Pancreas (tissue), 10 donors: ENCODE measurements at regions not wholly inside any gene's neighbourhood (a gene's known extent, or its start where the extent isn't known, plus 50 kb on each side); places are given as distances from the start of the nearest gene placed in this dataset.

ENCODE experiments used
- ATAC-seq, 4 donors: fragments of 200-7000 bp; cut with Tn5 transposase; one replicate each; pipeline versions ENCODE4 v1.8.0 to v1.9.1; 2020; ENCODE audit warnings: mild to moderate bottlenecking in 4 of 4, moderate library complexity in 4 of 4
- DNase-seq, 6 donors: peaks; one replicate each; pipeline ENCODE4 v3.0.0-alpha.2; 2020
- FAIRE-seq: peaks from 2 replicates; lab custom pipeline; 2012; peaks lifted over from hg19 to GRCh38; lab: Jason Lieb, UNC
- H3K27ac ChIP-seq, 4 donors: fragments of 200-600 bp; sonication (generic); 1 replicate in 3 of 4; 2 replicates in 1 of 4; pipeline versions ENCODE4 v1.5.0 to v1.8.0; 2020
- H3K27me3 ChIP-seq, 4 donors: fragments of 200-600 bp; one replicate each; pipeline ENCODE4 v1.8.0; 2021
- H3K36me3 ChIP-seq, 3 donors: fragments of 200-600 bp; sonication (generic) in 1 of 3; one replicate each; pipeline versions ENCODE4 v1.5.0 to v1.8.0; 2020 to 2021
- H3K4me1 ChIP-seq, 3 donors: fragments of 200-600 bp; one replicate each; pipeline ENCODE4 v1.8.0; 2021
- H3K4me3 ChIP-seq, 4 donors: fragments of 200-600 bp; sonication (generic) in 2 of 4; one replicate each; pipeline versions ENCODE4 v1.5.0 to v1.8.0; 2020 to 2021
- H3K9me3 ChIP-seq, 4 donors: fragments of 200-600 bp; one replicate each; pipeline ENCODE4 v1.8.0; 2021
- WGBS, 2 donors: extraction: QIAGEN DNeasy Blood & Tissue Kit; methylation state at CpG; one replicate each; pipeline ENCODE4 v1.1.7; 2013; 5-methylcytosine and 5-hydroxymethylcytosine counted together
- intact Hi-C, 3 donors: fragments of 100-400 bp; cut with DNase I; formaldehyde crosslinking; loops; one replicate each; pipeline versions ENCODE4 v1.11.1 to v1.14.2; 2022
- TF ChIP-seq, protein P1 (sequence below), 4 donors: fragments of 200-600 bp; sonication (generic) in 3 of 4; IDR thresholded peaks; one replicate each; pipeline versions ENCODE4 v1.5.0 to v1.8.0; 2021; ENCODE audit warnings: antibody characterized with exemption in 4 of 4
- donor health status: healthy with polysubstance abuse.
- donor health status: DM: no; HTN: no; CAD: no; lungs with moderate emphysema.
- donor health status: DM: no; HTN: no; CAD: no.
- donor health status: control.
- donor health status: control.
- donor health status: Bipolar disorder and iron deficiency.
- donor health status: DM: yes; HTN: yes; CAD: no.
- donor health status: DM: no; HTN: no; CAD: no.
- donor health status: DM: no; HTN: no; CAD: no.
- donor health status: DM: yes; HTN: yes; CAD: no.

- Histone ChIP-seq H3K27me3 (peaks cover 0 to 2% (median 0%) of the 10 kb centered on the region in 4 donors), H3K36me3 (no peaks in the 10 kb centered on the region), H3K27ac (no peak overlapping the region), H3K4me1 (no peaks in the 10 kb centered on the region), H3K9me3 (no peaks in the 10 kb centered on the region), H3K4me3 (no peak overlapping the region)
- TF ChIP-seq, protein P1, sequence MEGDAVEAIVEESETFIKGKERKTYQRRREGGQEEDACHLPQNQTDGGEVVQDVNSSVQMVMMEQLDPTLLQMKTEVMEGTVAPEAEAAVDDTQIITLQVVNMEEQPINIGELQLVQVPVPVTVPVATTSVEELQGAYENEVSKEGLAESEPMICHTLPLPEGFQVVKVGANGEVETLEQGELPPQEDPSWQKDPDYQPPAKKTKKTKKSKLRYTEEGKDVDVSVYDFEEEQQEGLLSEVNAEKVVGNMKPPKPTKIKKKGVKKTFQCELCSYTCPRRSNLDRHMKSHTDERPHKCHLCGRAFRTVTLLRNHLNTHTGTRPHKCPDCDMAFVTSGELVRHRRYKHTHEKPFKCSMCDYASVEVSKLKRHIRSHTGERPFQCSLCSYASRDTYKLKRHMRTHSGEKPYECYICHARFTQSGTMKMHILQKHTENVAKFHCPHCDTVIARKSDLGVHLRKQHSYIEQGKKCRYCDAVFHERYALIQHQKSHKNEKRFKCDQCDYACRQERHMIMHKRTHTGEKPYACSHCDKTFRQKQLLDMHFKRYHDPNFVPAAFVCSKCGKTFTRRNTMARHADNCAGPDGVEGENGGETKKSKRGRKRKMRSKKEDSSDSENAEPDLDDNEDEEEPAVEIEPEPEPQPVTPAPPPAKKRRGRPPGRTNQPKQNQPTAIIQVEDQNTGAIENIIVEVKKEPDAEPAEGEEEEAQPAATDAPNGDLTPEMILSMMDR (IDR thresholded peaks at IDR 0.05) = no peak
- intact Hi-C loops = no loop called here
- ATAC-seq = no peak
- FAIRE-seq = no peak
- WGBS, 2 donors = 74 to 82% methylated on average over 4 of the region's 4 CpGs
- no peak for DNase-seq
These were observed 62.1 kb downstream of the VCX3A start for GRCh38 chrX:6472652-6473342.

DNA sequence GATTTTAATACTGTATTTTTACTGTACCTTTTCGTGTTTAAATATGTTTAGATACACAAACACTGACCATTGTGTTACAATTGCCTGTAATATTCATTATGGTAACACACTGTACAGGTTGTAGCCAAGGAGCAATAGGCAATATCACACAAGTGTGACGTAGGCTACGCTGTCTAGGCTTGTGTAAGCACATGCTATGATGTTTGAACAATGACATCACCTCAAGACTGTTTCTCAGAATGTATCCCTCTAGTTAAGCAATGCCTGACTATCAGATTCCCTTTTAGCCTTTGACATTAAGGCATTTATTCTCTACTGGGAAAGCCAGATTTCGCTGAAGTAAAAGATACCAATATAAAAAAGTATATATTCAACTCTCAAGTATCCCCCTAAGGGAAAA, 66.2 kb downstream of the VCX3A start:
- H3K36me3 ChIP-seq = no peaks in the 10 kb centered on the region
- ATAC-seq (no peak), FAIRE-seq (no peak), DNase-seq (no peak)
- peaks cover 0 to 6% (median 0%) of the 10 kb centered on the region in 4 donors for H3K27me3 ChIP-seq
- no peak overlapping the region for H3K27ac ChIP-seq
- no peak overlapping the region for H3K4me3 ChIP-seq
- no peaks in the 10 kb centered on the region for H3K9me3 ChIP-seq
- 52 to 53% methylated on average over 4 of the region's 4 CpGs for WGBS, 2 donors
- TF ChIP-seq, protein P1 (IDR thresholded peaks at IDR 0.05) = no peak
- intact Hi-C loops = no loop called here
- H3K4me1 ChIP-seq = no peaks in the 10 kb centered on the region

DNA sequence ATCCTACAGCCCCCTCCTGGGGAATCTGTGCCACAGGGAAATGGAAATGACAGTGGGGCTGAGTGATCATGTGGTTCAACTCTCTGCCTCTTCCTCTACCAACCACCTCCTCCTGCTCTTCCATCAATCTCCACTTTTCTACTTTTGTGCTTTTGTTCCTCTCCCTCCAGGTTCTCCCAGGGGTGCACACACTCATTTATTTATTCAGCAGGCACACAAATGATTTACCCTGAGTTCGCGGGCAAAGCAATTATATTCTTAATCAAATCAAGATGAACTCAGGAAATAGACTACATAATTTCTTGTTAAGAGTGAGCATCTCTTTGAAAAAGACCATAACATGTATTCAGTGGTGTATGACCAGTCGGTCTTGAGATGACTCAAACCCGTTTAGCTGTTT, 69.2 kb downstream of the VCX3A start:
- Histone ChIP-seq H3K36me3 (no peaks in the 10 kb centered on the region), H3K27ac (no peak overlapping the region), H3K9me3 (no peaks in the 10 kb centered on the region), H3K27me3 (peaks cover 0 to 6% (median 0%) of the 10 kb centered on the region in 4 donors), H3K4me3 (no peak overlapping the region), H3K4me1 (no peaks in the 10 kb centered on the region)
- intact Hi-C loops = no loop called here
- DNase-seq (no peak), FAIRE-seq (no peak), ATAC-seq (no peak)
- WGBS, 2 donors = 54 to 63% methylated on average over 4 of the region's 4 CpGs
- TF ChIP-seq, protein P1 (IDR thresholded peaks at IDR 0.05) = no peak

DNA sequence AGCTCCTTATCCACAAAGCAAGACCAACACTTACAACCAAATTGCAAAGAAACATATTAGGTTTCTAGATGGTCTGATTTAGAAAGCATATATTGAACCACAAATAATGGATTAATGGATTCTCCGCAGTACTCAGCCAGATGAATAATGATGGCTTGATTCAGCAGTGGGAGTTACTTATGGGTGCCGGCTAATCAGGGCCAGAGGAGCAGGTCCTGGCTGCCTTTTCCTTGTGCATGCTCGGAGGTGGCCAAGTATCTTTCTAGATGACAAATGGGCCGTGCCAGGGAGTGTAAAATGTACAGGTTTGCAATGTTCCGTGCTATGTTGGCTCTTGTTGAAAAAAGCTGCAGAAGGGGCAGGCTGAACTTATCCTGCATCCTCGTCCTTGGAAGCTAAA, 70.2 kb downstream of the VCX3A start:
- TF ChIP-seq, protein P1 (IDR thresholded peaks at IDR 0.05) = no peak
- peaks cover 0 to 6% (median 0%) of the 10 kb centered on the region in 4 donors for H3K27me3 ChIP-seq
- no peak for FAIRE-seq
- peak in 1 of 4 donors; percentile 46 for ATAC-seq
- no peaks in the 10 kb centered on the region for H3K36me3 ChIP-seq
- no peak overlapping the region for H3K27ac ChIP-seq
- H3K4me3 ChIP-seq = no peak overlapping the region
- intact Hi-C loops = no loop called here
- no peaks in the 10 kb centered on the region for H3K4me1 ChIP-seq
- no peak for DNase-seq
- 43 to 46% methylated on average over 6 of the region's 6 CpGs for WGBS, 2 donors
- H3K9me3 ChIP-seq = no peaks in the 10 kb centered on the region

DNA sequence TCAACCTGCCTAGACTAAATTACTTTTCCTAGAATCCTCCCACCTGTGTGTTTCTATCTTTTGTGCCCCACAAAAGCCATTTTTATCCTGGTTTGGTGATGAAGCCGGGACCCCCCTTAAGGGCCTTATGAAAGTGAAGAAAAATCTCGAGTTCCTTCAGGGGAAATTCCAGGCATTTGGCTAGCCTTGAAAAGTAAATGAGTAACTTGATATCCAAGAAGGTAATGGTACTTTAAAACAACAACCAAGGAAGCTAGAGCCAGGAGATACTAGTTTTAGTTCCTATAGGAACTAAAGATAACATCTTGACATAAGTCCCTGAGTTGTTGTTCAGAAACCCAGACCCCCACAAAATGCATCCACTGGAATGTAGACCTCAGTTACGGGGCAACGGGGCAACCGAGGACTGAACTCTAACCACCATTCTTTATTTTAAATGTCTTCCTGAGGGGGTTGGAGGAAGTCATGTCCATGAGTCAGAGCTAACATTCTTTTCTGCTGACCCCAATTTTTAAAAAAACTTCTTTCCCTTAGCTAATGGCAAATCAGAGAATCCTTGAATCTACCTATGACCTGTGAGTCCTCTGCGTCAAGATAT, 73.9 kb downstream of the VCX3A start:
- intact Hi-C loops = no loop called here
- Histone ChIP-seq H3K27me3 (no peaks in the 10 kb centered on the region), H3K9me3 (no peaks in the 10 kb centered on the region), H3K27ac (no peak overlapping the region), H3K36me3 (no peaks in the 10 kb centered on the region), H3K4me3 (no peak overlapping the region), H3K4me1 (no peaks in the 10 kb centered on the region)
- ATAC-seq (peak in 1 of 4 donors; percentile 62), FAIRE-seq (no peak), DNase-seq (no peak)
- TF ChIP-seq, protein P1 (IDR thresholded peaks at IDR 0.05) = no peak
- 49 to 62% methylated on average over 6 of the region's 6 CpGs for WGBS, 2 donors
